ENCODE measurements at regions not wholly inside any gene's neighbourhood (a gene's known extent, or its start where the extent isn't known, plus 50 kb on each side); places are given as distances from the start of the nearest gene placed in this dataset.

- TF ChIP-seq STAT6 (CRISPR knock-in tag; conservative IDR thresholded peaks at IDR 0.05; ENCODE audit: low read depth) = no peak
- no peak for TF ChIP-seq SMAD4 (CRISPR knock-in tag; IDR thresholded peaks at IDR 0.05)
- no peak for TF ChIP-seq PRRX2 (CRISPR knock-in tag; IDR thresholded peaks at IDR 0.05)
- TF ChIP-seq E2F1 (CRISPR knock-in tag; IDR thresholded peaks at IDR 0.05) = no peak
- TF ChIP-seq RORB (CRISPR knock-in tag; IDR thresholded peaks at IDR 0.05) = no peak
- no peak for TF ChIP-seq ZMAT4 (CRISPR knock-in tag; IDR thresholded peaks at IDR 0.05)
- TF ChIP-seq ATF2 (CRISPR knock-in tag; IDR thresholded peaks at IDR 0.05; ENCODE audit: borderline replicate concordance, low read depth) = no peak
- no peak for TF ChIP-seq AR (CRISPR knock-in tag; IDR thresholded peaks at IDR 0.05)
- no peak for TF ChIP-seq JUN (CRISPR knock-in tag; IDR thresholded peaks at IDR 0.05)
Measured at GRCh38 chr2:106981491-106981890, 95.5 kb upstream of the ST6GAL2 start (continued).

GRCh38 chr2:106982350-106982749, 96.4 kb upstream of the ST6GAL2 start:
- Mint-ChIP-seq H3K27ac (no peak overlapping the region), H3K9me3 (peaks cover 4% of the 10 kb centered on the region), H3K4me1 (no peaks in the 10 kb centered on the region), H3K27me3 (ENCODE audit: low read depth) (peaks cover 11% of the 10 kb centered on the region), H3K4me3 (no peak overlapping the region), H3K36me3 (no peaks in the 10 kb centered on the region)
- POLR2A ChIA-PET = no interaction called here
- DNase-seq (ENCODE audit: low spot score) = no peak
- CTCF ChIA-PET = no interaction called here
- ATAC-seq = no peak
- TF ChIP-seq ARID4B (CRISPR knock-in tag; IDR thresholded peaks at IDR 0.05; ENCODE audit: borderline replicate concordance) (no peak), CTCF (IDR thresholded peaks at IDR 0.05) (no peak), USF1 (CRISPR knock-in tag; IDR thresholded peaks at IDR 0.05) (no peak), AFF4 (CRISPR knock-in tag; IDR thresholded peaks at IDR 0.05; ENCODE audit: borderline replicate concordance) (no peak), CBFB (CRISPR knock-in tag; IDR thresholded peaks at IDR 0.05; ENCODE audit: low read depth) (no peak), NFE2L1 (CRISPR knock-in tag; IDR thresholded peaks at IDR 0.05) (no peak)
